ENCODE measurements at regions not wholly inside any gene's neighbourhood (a gene's known extent, or its start where the extent isn't known, plus 50 kb on each side); places are given as distances from the start of the nearest gene placed in this dataset.
A peak's percentile ranks its signal among the peaks of the same experiment; 100 is the strongest.
"Not testable (repeated sequence)": the region's sequence is repeated elsewhere in the genome, so short reads cannot be mapped to it uniquely, and the experiment has no call there.

DNA sequence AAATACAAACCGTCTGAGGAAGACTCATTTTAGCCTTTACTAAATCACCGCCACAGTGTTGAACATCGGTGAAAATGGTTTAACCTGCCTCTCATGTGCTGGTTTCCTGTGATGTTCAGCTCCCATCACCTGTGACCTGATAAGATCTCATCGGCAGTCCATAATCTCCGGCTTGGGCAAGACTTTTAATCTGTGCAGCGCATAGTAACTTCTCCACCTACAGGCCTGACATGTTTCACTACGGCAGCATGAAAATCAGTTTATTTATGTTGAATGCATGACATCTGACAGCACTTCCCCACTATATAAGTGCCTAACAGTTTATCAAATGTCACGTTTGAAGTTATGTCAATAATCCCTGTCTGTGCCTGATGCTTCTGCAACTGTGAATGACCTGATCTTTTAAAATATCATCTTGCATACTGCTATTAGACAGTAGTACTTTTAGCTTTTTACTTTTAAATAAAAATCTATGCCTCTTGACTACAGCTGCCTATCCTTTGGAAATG, 1919.8 kb upstream of the AGA start:
- DNase-seq = no peak

DNA sequence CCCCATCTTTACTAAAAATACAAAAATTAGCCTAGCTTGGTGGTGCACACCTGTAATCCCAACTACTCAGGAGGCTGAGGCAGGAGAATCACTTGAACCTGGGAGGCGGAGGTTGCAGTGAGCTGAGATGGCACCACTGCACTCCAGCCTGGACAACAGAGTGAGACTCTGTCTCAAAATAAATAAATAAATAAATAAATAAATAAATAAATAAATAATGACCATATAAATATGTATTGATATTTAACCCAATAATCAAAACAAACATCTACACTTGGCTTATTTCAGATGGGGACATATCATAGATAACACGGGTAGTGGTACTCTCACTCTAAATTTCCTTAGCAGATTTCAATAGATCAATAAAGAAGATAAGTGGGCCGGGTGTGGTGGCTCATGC, 1923.7 kb upstream of the AGA start:
- not testable (repeated sequence) for DNase-seq

DNA sequence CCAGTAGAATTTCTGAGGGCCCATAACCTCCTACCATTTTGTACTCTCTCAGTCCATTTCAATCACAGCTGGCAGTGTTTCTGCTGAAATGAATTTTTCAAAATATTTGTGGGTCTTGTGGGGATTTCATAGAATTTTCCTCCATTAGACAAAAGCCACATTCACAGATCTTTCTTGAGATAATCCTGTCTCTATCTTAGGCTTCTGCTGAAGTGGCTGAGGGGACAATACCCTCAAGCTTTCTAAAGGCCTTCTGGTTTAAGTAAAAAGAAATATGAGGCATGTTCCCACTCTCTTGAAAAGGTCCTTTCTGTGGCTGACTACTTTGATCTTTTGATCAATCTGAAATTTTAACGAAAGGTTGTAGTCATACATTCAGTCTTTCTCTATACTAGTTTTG, 1930.0 kb upstream of the AGA start:
- no peak for DNase-seq

DNA sequence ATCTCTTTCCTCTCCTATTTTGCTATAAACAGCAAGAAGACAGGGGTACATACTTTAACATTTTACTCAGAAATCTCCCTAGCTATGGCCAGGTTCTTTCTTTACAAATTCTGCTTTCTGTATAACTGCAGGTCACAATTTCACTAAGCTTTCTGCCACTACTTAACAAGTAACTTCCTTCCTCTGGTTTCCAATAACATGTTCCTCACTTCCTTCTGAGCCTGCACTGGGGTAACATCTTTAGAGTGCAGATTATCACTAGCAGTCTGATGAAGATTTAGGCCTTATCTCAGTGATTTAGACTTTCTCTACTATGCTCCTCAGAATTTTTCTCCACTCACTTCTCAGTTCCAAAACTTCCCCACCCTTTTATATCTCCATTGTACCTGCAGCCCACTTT, 1930.5 kb upstream of the AGA start:
- peak; percentile 74 for DNase-seq

DNA sequence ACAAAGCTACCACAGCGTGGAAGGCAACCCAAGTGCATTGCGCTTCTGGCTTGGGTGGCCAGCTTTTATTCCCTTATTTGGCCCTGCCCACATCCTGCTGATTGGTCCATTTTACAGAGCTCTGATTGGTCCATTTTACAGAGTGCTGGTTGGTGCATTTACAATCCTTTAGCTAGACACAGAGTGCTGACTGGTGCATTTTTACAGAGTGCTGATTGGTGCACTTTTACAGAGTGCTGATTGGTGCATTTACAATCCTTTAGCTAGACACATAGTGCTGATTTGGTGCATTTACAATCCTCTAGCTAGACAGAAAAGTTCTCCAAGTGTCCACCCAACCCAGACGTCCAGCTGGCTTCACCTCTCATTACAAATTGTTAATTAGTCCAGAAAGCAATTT, 1936.6 kb upstream of the AGA start:
- DNase-seq = not testable (repeated sequence)

DNA sequence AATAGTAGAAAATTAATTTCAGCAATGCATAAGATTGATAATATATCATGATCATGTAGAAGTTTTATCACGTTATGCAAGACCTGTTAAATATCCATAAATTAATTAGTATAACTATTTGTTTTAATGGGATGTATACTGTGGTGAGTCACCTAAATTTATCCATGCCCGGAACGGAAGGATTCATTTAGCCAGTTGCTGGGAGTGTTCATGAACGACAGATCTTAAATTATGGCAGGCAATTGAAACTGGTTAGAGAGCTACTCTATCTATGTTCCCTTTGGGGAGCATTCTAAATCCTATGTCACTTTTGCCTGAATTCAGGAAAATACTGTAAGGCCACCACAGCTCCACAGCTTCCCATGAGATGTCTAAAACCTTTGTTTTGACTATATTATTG, 1950.5 kb upstream of the AGA start:
- DNase-seq = no peak

DNA sequence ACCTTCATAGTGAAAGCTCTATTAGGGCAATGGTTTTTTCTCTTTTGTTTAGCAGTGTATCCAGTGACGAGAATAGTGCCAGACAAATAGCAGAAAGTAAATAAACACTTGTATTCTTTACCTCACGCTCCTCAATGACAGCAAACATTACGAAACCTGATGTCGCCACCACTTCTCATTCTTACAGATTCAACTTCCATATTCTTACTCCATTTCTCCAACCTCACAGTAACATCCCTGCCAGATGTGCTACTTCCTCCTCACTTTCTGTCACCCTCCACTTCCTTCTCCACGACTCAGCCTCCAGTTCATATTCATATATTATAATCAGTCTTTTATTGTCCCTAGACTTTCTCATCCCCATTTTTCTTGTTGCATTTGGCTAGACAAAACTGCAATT, 1956.2 kb upstream of the AGA start:
- peak; percentile 96 for DNase-seq

DNA sequence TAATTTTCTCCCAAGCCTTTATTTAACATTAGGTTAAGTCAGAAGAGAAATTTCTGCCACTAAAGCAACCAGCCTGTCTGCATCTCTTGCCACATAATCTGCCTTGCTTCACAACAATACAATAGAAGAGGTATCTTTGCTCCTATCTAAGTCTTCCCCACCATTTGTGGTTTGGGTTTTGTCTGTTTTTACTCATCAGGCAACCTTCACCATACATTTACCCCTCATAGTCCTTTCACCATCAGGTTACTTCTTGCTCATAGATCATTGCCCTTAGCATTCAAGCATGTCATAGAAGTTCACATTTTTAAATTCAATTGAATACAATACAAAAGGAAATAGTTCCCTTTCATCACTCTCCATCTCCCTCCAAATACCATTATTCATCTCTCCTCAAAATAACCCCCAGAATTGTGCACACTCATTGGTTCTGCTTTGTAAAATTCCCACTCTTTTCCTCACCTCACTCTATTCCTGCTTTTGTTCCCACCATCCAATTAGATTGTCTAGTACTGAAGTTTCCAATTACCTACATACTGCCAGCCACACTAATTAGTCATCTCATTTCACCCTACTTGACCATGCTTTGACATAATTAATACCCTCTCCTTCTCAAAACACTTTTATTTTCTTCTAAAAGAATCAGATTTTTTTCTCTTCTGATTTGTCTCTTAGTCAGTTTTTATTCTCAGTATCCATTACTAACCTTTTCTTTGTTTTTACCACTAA, 1957.0 kb upstream of the AGA start:
- peak; percentile 67 for DNase-seq

DNA sequence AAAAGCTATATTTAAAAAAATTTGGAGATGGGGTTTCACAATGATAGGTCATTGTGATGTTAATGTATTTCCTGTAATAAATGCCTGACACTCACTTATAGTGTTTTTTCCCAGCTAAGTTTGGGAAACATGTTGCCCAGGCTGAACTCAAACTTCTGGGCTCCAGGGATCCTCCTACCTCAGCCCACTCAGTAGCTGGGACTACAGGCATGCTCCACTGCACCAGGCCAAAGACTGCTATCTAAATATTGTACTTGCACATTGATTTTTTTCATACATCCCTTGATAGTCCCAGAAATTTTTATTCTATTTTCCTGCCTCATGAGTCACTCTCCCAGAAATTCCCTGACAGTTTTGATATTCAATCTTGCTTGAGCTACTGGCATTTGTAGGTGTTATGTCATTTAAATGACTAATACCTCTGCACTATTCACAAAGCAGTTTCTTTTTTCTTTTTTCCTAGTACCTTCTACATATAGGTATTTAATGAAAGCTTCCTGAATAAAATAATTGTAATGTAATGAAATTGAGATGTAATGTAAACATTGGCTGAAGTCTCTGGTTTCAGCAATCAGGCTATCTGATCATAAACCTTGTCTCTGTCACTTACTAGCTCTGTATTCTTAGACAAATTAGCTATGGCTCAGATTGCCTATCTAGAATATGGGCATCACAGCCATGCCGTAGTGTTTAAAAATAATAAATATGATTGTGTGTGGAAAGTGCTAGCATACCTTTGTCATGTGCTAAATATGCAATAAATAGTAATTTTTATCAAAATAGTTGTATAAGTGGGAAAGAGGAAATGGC, 1973.0 kb upstream of the AGA start:
- no peak for DNase-seq

DNA sequence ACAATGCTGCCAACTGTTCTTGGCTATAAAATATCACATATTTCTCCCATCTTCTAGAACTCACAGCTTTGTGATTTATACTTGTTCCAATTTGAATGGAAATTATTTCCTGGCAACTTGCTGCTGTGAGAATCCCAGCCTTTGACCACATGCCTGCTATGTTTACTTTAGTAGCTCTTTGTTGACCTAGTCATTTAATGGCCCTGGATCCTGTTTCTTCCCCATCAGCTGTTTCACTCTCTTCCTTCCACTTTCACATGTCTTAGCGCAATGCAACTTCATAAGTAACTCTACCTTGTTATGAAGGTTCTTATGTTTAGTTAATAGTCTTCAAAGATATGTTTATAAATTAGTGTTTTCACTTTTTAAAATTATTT, 1973.6 kb upstream of the AGA start:
- DNase-seq = peak; percentile 40

DNA sequence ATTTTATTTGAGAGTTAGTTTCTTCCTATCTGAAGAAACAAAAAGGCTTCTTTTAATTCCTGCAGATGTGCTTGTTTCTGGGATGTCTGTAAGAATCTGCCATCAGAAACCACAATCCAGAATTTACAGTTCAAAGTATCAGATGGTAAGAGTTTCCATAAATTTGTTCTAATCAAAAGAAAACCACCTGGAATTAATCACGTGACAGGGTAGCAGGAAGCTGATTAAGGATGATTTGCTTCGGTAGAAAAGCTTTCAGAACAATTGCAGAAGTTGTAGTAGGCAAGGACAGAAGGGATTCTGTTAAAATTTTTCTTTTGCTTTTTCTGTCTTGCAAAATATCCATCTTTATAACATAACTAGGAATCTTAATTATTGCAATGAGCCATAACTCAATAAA, 1975.1 kb upstream of the AGA start:
- DNase-seq = no peak

DNA sequence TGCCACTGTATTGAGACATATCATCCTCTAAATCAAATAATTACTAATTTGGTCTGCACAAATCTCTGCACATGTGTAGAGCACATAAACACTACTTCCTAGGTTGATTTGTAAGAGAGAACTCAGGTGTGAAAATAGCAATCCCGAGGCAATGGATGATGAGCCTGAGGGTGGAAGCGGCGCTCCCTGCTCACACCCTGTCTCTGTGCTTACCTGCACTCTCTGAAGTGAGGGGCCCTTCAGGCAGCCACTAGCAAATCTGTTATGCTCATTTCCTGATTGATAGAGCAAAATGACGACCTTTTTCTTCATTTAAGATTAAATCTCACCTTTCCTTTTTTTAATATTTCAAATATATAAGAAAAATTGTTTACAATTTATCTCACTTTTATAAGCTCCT, 1995.7 kb upstream of the AGA start:
- DNase-seq = no peak

DNA sequence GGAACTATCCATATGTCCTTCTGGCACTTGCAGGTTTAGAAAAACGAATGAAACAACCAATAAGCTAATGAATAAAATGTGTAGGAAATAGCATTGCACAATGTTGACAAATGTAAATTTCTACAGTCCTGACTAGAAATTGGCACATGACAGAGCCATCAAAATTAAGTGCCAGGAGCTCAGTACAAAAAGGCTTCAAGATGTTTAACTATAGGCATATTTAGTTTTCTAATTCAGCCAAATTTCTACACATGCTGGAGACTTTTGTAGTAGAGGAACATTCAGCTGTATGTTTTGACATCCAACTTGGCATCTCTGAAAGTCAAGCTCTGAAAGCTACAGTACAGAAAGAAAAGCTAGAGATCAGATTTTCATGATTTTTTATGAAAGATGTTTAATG, 1999.4 kb upstream of the AGA start:
- DNase-seq = no peak

DNA sequence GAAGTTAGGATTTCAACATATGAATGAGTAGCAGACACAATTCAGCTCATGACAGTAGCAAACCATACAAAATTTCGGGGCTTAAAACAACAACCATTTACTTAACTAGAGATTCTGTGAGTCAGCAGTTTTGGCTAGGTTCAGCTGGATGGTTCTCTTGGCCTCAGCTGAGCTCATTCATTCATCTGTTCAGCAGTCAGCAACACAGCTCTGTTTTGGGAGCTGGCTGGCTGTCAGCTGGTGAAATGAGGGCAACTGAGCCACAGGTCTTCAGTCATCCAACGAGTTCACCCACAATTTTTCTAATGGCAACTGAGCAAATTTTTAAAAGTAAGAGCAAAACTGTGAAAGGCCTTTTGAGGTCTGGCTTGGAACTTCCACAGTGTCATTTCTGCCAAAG, 2005.1 kb upstream of the AGA start:
- DNase-seq = no peak

DNA sequence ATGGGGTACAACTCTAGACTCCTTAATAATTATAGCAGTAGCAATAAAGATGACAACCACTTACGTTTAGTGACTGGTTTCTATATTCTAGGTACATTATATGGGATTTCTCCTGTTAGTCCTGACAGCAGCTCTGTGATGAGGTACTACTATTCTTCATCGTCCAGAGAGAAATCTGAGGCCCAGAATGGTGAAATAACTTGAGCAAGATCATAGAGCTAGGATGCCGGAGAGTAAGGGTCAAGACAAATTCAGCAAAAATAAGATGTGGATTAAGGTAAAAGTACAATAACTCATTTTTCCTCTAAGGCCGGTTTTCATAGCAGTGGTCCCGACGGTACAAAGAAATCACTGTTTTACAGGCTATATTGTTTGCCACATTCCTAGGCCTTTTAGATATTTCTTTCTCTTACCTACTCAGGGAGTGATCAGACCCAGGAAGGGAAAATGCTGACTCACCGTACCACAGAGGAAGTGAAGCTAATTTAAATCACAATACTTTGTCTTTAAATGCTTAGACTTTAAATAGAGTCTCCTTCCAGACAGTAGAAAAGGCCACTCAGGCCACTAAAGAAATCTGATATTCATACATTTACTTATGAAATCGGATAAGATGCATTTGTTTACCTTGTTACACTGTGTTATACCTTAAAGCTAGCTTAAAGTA, 2023.0 kb upstream of the AGA start:
- DNase-seq = peak; percentile 80

DNA sequence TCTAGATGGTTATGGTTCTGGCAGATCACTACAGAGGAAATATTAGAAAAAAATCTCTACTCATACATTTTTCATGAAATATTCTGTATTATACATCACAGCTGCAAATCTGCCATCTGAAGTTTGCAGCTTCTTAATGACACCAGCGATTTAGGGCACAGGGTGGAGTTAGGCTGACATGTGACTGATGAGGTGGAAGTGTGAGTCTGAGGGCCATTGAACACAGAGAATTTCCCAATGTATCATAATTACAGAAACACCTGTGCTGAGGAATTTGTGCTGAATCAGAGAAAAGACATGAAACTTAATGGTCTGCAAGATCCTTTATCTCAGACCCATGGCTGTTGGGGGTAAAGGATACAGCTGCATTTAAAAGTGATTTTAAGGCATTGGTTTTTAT, 2025.6 kb upstream of the AGA start:
- no peak for DNase-seq

DNA sequence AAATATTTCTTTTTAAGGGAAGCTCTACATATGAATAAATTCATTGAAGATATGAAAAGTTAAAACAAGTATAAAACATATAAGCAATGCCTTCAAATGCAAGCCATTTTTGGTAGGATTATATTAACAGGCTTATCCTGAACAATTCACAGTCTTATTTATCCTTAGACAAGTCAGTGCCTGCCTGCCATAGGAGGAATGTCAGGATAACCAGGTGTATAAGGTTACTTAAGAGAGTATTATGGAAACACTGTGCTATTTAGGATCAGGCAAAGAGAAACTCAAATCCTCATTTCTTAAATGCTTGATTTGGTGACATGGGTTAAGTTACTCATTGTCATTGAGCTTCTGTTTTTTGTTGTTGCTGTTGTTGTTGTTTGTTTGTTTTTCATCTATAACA, 2029.9 kb upstream of the AGA start:
- DNase-seq = no peak

DNA sequence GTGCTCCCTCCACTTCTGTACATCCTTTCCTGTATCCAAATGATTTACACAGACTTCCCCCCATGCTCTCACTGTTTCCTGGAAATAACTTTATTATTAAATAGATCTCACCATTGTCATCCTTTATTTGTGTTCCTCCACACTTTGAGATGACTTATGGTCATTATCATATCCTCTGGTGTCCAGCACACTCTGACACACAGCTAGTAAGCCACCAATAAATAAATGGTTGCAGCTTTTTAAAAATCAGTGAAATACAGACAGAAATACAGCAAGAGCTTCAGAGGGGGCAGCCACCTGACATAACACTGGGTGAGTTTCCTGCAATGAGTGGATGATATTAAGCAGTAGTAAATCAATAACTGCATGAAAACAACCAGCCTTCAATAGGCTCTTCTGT, 2036.4 kb upstream of the AGA start:
- DNase-seq = no peak

DNA sequence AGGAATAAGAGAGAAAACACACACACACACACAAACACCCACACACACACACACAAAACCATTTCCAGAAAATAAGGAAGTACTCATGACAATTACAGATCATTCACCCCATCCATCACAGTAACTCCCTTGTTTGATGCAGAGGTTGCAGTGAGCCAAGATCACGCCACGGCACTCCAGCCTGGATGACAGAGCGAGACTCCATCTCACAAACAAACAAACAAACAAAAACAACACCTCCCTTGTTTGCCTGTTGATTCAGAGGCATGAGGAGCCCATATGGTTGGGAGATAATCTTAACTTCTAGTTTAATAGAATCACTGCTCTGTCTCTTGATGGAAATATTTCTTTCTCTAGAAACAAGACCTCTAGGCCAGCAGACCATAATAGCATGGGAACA, 2043.5 kb upstream of the AGA start:
- DNase-seq = no peak

DNA sequence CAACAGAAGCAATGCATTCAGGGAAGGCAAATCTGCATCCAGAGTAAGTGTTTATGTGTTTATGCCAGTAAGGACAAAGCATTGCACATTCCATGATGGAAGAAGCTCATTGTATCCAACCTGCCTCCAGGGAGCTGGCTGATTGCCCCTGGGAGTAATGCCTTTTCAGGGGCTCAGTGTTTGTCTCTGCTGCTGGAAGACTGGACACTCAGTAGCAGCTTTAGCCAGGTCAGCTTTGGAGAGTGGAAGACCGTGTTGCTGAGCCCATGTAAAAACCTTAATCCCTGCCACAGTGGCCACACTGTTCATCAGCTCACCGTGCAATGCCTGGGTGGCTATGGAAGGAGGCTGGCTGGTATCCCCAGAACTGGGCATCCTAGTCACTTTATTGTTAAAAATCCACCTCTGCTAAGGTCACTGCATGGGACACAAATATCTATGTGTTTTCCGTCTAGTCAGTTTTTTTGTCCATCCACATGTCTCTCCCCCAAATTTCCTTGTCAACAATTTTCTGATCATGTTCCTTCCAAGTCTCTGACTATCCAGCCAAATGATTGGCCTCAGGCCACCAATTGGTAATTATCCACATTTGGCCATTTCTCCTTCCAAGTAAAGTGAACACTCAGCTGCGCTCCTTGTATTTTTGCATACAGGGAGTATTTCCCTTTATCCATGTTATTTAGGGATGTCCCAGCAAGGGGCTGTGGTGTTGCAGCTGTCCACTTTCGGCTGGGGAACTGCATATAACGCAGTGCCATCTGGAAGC, 2044.5 kb upstream of the AGA start:
- no peak for DNase-seq

DNA sequence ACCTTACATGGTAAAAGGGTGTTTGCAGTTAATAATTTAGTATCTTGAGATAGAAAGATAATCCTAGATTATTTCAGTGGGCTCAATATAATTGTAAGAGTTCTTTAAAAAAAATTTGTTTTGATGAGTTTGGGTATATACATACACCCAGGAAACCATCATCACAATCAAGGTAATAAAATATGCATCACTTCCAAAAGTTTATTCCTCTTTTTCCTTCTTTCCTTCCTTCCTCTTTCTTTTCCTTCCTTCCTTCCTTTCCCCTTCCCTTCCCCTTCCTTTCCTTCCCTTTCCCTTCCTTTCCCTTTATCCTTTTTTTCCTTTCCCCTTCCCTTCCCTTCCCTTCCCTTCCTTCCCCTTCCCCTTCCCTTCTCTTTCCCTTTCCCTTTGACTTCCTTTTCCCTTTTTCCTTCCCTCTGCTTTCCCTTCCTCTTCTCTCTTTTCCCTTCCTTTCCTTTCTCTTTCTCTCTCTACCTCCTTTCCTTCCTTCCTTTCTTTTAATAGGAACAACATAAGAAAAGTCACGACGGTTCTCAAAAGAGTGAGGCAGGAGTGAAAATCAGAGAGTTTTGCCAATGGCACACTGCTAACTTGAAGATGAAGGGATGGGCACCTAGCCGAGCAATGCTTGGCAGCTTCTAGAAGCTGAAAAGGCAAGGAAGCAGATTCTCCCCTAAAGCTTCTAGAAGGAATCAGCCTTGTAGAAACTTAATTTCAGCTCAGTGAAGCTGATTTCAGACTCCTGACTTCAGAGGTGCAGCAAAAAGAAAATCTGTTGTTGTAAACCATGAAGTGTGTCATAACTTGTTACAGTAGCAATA, 2050.2 kb upstream of the AGA start:
- DNase-seq = no peak

DNA sequence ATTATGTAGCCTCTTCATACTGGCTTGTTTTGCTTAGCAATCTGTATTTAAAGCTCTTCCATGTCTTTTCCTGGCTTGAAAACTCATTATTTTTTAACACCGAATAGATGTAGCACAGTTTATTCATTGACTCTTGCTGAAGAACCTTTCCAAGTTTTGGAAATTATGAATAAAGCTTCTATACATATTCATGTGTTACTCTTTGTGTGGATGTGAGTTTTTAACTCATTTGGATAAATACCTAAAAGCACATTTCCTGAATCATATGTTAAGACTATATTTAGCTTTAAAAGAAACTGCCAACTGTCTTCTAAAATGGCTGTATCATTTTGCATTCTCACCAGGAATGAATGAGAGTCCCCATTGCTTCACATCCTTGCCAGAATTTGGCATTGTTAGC, 2061.7 kb upstream of the AGA start:
- no peak for DNase-seq
